Bronchial epithelial cell (primary cell): ENCODE measurements at regions not wholly inside any gene's neighbourhood (a gene's known extent, or its start where the extent isn't known, plus 50 kb on each side); places are given as distances from the start of the nearest gene placed in this dataset.

ENCODE experiments used
- DNase-seq: peaks from one replicate; pipeline ENCODE4 v3.0.0-alpha.2; 2010; ENCODE audit warnings: low read depth
- FAIRE-seq: peaks from 2 replicates; lab custom pipeline; 2011; peaks lifted over from hg19 to GRCh38; lab: Jason Lieb, UNC
- H3K27me3 ChIP-seq: 2 replicates; pipeline ENCODE4 v1.5.1; 2011; ENCODE audit warnings: low read length; ENCODE audit not compliant: control insufficient read depth, insufficient read depth
- H3K36me3 ChIP-seq: 2 replicates; pipeline ENCODE4 v1.5.1; 2011; ENCODE audit warnings: low read length; ENCODE audit not compliant: control insufficient read depth, insufficient read depth
- H3K4me3 ChIP-seq: 2 replicates; pipeline ENCODE4 v1.5.1; 2011; ENCODE audit warnings: mild to moderate bottlenecking, low read depth, low read length, control low read depth
- TF ChIP-seq, protein P1 (sequence below): IDR thresholded peaks from 2 replicates; pipeline ENCODE4 v1.5.1; 2011; ENCODE audit warnings: mild to moderate bottlenecking, moderate library complexity, low read length, control low read depth, inconsistent platforms; ENCODE audit not compliant: insufficient read depth, severe bottlenecking

- no peaks in the 10 kb centered on the region for H3K27me3 ChIP-seq
- TF ChIP-seq, protein P1, sequence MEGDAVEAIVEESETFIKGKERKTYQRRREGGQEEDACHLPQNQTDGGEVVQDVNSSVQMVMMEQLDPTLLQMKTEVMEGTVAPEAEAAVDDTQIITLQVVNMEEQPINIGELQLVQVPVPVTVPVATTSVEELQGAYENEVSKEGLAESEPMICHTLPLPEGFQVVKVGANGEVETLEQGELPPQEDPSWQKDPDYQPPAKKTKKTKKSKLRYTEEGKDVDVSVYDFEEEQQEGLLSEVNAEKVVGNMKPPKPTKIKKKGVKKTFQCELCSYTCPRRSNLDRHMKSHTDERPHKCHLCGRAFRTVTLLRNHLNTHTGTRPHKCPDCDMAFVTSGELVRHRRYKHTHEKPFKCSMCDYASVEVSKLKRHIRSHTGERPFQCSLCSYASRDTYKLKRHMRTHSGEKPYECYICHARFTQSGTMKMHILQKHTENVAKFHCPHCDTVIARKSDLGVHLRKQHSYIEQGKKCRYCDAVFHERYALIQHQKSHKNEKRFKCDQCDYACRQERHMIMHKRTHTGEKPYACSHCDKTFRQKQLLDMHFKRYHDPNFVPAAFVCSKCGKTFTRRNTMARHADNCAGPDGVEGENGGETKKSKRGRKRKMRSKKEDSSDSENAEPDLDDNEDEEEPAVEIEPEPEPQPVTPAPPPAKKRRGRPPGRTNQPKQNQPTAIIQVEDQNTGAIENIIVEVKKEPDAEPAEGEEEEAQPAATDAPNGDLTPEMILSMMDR: no peak
- DNase-seq: no peak
- no peak for FAIRE-seq
- no peak overlapping the region for H3K4me3 ChIP-seq
- no peaks in the 10 kb centered on the region for H3K36me3 ChIP-seq
Observed at GRCh38 chr11:23948851-23949250, 548.0 kb upstream of the LUZP2 start.

DNA sequence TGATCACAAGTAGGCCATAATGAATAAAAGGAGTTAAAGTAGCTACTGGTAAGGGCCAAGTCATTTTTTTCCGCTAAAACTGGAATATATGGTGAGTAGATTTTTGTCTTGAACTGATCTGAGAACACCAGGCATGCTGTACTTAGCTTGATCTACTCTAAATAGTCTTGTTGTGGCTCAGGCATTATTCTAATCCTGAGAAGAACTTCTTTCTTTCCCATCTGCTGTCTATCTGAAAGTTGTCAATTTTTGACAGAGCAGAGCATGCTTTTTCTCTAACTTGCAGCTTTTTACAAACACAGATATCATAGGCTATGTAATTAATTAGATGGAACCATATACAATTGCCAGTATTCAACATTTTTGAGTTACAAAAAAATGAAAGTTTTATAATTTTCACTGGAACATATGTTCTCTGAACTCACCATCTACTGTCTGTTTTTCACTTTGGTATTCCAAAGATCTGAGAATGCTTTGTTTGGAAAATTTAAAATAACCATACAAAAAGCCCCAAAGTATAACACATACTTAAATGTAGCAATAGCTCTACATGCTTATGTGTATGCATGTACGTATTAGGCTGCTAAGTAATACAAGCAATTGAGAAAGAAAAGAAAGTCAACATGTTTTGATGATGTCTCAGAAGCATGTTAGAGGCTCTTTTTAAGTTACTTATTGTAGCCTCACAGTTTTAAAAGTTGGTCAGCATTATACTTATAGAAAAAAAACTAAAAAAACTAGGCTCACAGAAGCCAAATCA, 542.7 kb upstream of the LUZP2 start:
- no peak for FAIRE-seq

GRCh38 chr11:23954730-23955129, 542.1 kb upstream of the LUZP2 start:
- Histone ChIP-seq H3K4me3 (no peak overlapping the region), H3K27me3 (no peaks in the 10 kb centered on the region), H3K36me3 (no peaks in the 10 kb centered on the region)
- FAIRE-seq: no peak
- DNase-seq: no peak
- TF ChIP-seq, protein P1: no peak

More for the DNA sequence above, 542.7 kb upstream of the LUZP2 start:
- TF ChIP-seq, protein P1: no peak
- Histone ChIP-seq H3K27me3 (no peaks in the 10 kb centered on the region), H3K4me3 (no peak overlapping the region), H3K36me3 (no peaks in the 10 kb centered on the region)
- DNase-seq: no peak

DNA sequence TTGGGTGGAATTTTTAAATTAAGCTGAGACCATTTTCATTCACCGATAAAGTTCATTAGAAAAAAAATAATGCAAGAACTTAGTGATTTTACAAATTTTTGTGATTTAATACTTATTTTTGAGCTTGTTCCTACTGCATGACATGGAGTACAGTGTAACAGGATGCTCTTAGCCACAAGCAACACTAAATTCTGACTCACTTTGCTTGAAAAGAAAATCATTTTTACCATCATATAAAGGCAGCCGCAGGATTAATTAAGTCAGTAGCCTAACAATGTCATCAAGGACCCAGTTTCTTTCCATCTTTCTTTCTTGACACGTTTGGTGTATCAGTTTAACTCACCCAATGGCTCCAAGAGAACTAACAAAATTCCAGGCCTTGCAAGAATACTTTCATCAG, 540.3 kb upstream of the LUZP2 start:
- Histone ChIP-seq H3K4me3 (no peak overlapping the region), H3K27me3 (no peaks in the 10 kb centered on the region), H3K36me3 (no peaks in the 10 kb centered on the region)
- no peak for DNase-seq
- TF ChIP-seq, protein P1: no peak
- no peak for FAIRE-seq

DNA sequence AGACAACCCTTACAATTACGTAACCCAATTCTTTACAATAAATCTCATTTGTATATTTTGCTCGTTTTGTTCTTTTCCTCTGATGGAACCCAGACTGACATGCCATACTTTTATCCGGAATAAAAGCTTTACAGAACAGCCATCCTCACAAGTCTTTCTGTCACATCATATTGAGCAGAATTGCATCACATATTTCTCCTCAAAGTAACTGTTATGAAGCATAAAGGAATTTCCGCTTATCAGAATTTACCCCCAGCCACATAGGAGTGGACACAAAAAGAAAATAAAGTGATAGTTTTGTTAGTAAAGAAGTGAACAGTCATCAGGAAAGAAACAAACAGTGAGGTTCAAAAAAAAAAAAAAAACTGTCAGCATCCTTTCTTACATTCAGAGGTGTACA, 539.5 kb upstream of the LUZP2 start:
- no peak for DNase-seq
- no peak overlapping the region for H3K4me3 ChIP-seq
- TF ChIP-seq, protein P1: no peak
- H3K36me3 ChIP-seq: no peaks in the 10 kb centered on the region
- FAIRE-seq: no peak
- no peaks in the 10 kb centered on the region for H3K27me3 ChIP-seq

DNA sequence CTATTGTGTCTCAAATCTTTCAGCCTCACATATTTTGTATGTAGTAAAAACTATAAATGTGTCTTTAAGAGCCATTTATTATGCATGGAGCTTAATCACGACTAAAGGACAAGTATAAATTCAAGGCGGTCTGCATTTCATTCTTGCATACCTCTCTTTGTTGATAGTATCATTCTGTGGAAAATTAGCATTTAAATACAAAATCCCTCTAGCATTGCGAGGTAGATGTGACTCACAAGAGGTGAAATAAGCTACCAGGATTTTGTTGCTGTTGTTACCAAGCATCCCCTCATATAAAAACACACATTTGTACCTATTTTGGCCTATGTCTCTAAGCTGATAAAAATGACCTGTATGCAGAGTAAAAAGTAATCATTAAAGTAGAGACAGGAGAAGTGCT, 537.4 kb upstream of the LUZP2 start:
- TF ChIP-seq, protein P1: no peak
- DNase-seq (no peak), FAIRE-seq (no peak)
- Histone ChIP-seq H3K27me3 (no peaks in the 10 kb centered on the region), H3K36me3 (no peaks in the 10 kb centered on the region), H3K4me3 (no peak overlapping the region)
